ENCODE measurements at regions not wholly inside any gene's neighbourhood (a gene's known extent, or its start where the extent isn't known, plus 50 kb on each side); places are given as distances from the start of the nearest gene placed in this dataset.

GRCh38 chr6:1535295-1535694 is 74.4 kb upstream of the FOXC1 start:
- H3K4me2 ChIP-seq (ENCODE audit: insufficient read depth, insufficient read length, low read length) = no peak overlapping the region
- H3K23me2 ChIP-seq (ENCODE audit: insufficient read length, low read depth, low read length, poor library complexity, severe bottlenecking) = no peaks in the 10 kb centered on the region
- H3K79me1 ChIP-seq (ENCODE audit: insufficient read depth, low read depth, low read length, poor library complexity, severe bottlenecking) = no peaks in the 10 kb centered on the region
- DNase-seq = no peak
- no peak overlapping the region for H3K14ac ChIP-seq (ENCODE audit: insufficient read depth, low read length)
- H3K9ac ChIP-seq (ENCODE audit: extremely low read depth, insufficient read length, low read length) = no peak overlapping the region
- H2BK5ac ChIP-seq (ENCODE audit: insufficient read length, low read length) = no peak overlapping the region
- H3K36me3 Mint-ChIP-seq (ENCODE audit: insufficient read depth in 1 of 3, low read depth in 3 of 3) = no peaks in the 10 kb centered on the region; a peak in 1 of 7 replicates
- H3K4ac ChIP-seq (ENCODE audit: low read depth, low read length) = no peak overlapping the region
- H2BK12ac ChIP-seq (ENCODE audit: insufficient read length, low read depth, low read length) = no peak overlapping the region
- no peak overlapping the region for H4K91ac ChIP-seq (ENCODE audit: insufficient read length, low read depth, low read length)
- no peak overlapping the region for H3K27ac Mint-ChIP-seq
- H4K8ac ChIP-seq (replicated peaks; ENCODE audit: insufficient read length, low read depth, low read length) = no peak overlapping the region
- WGBS (ENCODE audit: extremely low coverage, insufficient read length, low lambda C conversion rate) = no CpG with 5 or more reads among the region's 4 CpGs
- H3K23ac ChIP-seq (ENCODE audit: insufficient read length, low read depth, low read length) = no peak overlapping the region
- no peak overlapping the region for H2BK120ac ChIP-seq (ENCODE audit: low read depth, low read length, poor library complexity, severe bottlenecking)
- no peak for TF ChIP-seq CTCF (conservative IDR thresholded peaks at IDR 0.05)
- H2AK5ac ChIP-seq (ENCODE audit: insufficient read length, low read length) = no peak overlapping the region
- no peak overlapping the region for H3K18ac ChIP-seq (ENCODE audit: insufficient read length, low read depth, low read length)
- no peaks in the 10 kb centered on the region for H4K20me1 ChIP-seq (ENCODE audit: control insufficient read depth, insufficient read depth, insufficient read length)
- peaks cover 3% of the 10 kb centered on the region for H3K27me3 Mint-ChIP-seq (ENCODE audit: low read depth)
- no peak overlapping the region for H2BK15ac ChIP-seq (ENCODE audit: low read depth, low read length)
- no peaks in the 10 kb centered on the region for H3K79me2 ChIP-seq (ENCODE audit: insufficient read depth, low read length)
- H3K27ac ChIP-seq (ENCODE audit: insufficient read length, low read depth, low read length) = no peak overlapping the region
- H2BK20ac ChIP-seq (ENCODE audit: low read depth, low read length, poor library complexity, severe bottlenecking) = no peak overlapping the region
- no peak overlapping the region for H2AFZ ChIP-seq (ENCODE audit: low read length)
- no peaks in the 10 kb centered on the region for H3K9me3 Mint-ChIP-seq
- H3T11ph ChIP-seq (ENCODE audit: low read length) = no peak overlapping the region
- no peak overlapping the region for H4K5ac ChIP-seq (ENCODE audit: insufficient read length, low read depth, low read length)
- peaks cover 13 to 16% of the 10 kb centered on the region in 2 experiments for H3K4me1 Mint-ChIP-seq
- H3K9me3 ChIP-seq (ENCODE audit: control insufficient read depth, low read depth, low read length) = no peaks in the 10 kb centered on the region
- no peak overlapping the region for H3K56ac ChIP-seq (ENCODE audit: insufficient read length, low read depth, low read length)
- H3K27me3 ChIP-seq (ENCODE audit: insufficient read depth, low read length) = no peaks in the 10 kb centered on the region
- H3K4me1 ChIP-seq (ENCODE audit: insufficient read depth, low read length) = no peaks in the 10 kb centered on the region; the same call in 1 of the 2 replicates
- H3K4me3 Mint-ChIP-seq = no peak overlapping the region

Measured in H9 (cell line).